NCI-H2196 (cell line): ENCODE measurements at regions not wholly inside any gene's neighbourhood (a gene's known extent, or its start where the extent isn't known, plus 50 kb on each side); places are given as distances from the start of the nearest gene placed in this dataset.

Experiments
- DNase-seq: peaks from one replicate; lab custom pipeline; 2025; ENCODE audit not compliant: unreplicated experiment; lab: John Stamatoyannopoulos, UW

DNA sequence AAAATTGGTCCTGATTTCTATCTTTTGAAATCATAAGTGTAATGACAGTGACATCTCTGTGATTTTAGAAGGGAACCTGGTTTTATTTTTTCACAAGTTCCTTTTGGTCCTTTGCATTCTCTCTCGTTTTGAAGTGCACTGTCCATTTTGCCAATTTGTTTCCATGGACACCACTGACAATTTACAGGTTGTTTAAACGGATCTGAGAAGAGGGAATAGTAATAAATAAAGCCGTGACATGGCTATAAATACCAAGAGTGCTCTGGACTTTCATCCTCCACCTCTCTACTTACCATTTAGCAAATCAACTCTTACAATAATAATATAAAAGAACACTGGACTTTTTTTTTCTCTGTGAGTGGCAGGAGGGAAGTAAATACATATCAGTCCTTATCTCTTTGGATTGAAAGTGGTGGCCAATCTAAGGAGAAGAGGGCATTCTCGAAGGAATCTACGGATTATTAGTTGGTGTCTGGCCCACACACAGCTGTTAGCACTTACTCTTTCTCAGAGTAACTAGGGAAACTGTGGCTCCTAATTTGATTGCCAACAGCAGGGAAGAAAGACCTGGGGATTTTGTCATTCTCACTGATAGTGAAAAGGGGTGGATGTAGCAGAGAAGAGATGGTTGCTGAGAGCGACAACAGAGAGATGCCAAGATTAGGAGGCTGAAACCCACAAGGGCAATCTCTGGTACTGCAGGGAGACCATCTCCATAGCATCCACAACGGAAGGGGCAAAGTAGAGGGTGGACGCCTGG, 108.7 kb upstream of the FSHR start:
- no peak for DNase-seq

DNA sequence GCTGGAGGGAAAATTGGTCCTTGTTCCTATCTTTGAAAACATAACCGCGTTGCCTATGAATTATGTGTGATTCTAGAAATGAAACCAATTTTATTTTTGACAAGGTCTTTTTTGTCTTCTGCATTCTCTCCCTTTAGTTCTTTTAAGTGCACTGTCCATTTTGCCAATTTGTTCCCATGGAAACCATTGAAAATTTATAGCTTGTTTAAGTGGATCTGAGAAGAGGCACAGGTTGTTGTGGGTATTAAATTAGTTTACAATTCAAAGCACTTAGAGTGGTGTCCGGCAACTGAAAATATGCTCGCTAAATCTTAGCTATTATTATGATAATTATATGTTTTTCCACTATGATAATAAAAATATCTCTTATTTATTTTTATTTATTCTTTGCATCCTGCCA, 107.5 kb upstream of the FSHR start:
- no peak for DNase-seq

DNA sequence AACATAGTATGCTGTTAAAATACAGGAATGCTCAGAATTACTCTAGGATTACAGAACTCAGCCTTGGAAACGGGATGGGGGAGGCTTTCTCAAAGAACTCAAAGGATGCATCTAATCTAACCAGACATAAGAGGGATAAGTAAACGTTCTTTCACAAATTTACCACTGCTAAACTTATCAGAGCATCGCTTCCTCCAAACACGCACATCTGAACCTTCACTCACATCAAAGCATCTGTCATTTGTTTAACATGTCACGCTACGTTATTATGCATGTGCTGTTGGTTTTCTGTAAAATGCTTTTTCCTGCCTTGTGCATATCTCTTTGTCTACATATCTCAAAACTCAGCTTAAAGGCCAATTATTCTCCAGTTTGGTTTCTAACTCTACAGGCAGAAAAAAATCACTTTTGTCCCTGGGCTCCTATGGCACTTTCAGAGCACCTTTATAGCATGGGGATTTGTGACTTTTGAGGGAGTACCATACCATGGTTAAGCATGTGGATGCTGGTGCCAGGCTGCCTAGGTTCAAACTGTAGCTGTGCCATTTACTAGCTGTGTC, 106.7 kb upstream of the FSHR start:
- no peak for DNase-seq

DNA sequence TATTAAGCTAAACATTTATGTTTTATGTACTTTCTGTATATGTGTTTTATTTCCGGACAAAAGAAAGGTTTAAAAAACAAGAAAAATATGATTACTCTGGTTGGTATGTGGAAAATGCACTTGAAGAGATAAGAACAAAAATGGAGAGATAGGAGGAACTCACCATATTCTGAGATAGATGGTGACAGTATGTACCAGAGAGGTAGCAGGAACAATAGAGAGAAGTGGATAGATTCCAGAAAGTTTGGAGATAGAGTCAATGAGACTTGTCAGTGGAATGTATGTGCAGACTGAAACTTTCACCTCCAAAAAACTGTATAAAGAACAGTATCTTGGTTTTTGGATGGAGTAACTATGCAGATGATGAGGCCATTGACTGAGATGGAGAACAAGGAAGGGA, 105.6 kb upstream of the FSHR start:
- DNase-seq = no peak

DNA sequence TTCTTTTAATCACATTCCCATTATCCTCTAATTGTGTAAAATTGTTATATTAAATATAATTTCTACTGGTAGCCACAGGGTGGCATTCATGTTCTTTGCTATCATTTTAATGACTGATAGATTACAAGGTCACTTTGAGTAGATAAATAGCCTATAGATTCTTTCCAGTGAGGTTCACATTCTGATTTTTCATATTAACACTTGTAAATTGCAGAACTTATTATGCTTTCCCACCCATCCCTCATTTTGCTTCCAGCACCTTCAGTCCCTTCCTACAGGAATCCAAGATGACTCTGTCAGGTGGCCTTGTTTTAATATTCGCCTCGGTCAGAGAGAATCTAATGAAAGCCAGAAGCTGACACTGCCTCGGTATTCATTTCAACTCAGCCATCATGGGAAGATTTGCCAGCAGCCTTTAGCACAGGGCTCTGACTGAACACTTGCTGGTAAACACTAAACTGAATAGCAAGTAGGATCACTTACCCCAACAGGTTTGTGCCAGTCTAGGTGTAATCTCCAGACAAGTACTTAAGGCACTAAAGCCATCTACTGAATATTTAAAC, 101.2 kb upstream of the FSHR start:
- peak; percentile 63 for DNase-seq

DNA sequence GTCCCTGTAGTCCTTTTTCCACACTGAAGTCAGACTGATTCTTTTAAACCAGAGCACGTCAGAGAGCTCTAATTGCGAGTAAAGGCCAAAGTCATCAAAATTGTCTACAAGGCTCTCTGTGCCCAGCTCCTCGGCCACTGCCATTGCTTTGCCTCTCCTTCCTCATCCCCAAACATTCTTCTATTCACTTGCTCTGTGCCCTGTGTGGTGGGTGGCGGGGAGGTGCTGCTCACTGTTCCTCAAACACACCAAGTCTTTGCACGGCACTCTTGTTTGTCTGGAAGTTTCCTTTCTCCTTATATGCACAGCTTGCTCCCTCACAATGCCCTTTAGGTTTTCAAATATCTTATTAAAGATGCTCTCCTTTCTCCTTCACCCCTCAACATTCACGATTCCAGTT, 100.1 kb upstream of the FSHR start:
- no peak for DNase-seq

DNA sequence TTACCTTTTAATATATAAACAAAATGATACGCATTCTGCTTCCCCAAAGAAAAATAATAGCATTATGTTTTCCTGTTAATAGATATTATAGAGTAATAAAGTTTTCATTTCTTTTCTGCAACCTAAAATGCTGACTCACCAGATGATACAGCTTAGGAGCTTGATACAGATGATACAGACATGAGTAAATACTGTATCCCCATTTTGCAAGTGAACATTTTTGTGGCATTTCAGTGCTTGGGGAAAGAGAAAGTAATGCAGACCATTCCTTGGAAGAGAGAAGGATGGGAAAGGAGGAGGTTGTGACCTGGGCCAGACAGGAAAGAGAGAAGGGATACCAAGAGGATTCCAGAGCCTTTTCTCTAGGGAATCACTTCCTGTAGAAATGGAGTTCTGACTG, 97.5 kb upstream of the FSHR start:
- no peak for DNase-seq

DNA sequence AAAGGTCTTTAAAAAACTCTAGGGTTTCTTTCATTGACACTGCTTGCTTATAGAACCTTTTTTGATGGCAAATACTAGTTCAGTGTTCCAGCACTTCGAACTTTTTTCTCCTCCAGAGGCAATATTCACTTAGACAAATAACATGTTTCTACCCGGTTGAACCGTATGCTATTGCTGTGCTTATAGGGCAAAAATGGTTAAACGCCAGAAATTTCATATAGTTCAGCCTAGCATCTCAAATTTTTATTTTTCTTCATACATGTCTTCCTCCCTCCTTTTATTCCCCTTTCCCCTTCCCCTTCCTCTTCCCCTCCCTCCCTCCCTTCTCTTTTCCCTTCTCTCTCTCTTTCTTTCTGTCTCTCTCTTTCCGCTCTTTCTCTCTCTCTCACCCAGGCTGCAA, 96.9 kb upstream of the FSHR start:
- DNase-seq = no peak

DNA sequence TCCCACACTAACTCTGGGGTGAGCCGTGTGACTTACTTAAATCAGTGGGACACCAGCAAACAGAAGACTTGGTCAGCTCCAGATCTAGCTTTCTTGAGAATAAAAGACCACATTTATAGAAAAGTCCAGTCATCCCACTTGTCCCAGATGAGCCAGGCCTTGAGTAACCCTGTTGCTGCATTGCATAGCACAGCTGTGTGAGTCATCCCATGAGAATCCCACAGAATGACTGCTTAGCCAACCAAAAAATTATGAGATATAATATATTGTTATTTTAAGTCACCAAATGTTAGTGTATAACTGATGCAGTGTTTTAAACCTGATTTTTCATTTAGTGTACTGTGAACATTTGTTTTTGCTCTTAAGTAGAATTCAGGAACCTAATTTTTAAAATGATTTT, 94.2 kb upstream of the FSHR start:
- no peak for DNase-seq

DNA sequence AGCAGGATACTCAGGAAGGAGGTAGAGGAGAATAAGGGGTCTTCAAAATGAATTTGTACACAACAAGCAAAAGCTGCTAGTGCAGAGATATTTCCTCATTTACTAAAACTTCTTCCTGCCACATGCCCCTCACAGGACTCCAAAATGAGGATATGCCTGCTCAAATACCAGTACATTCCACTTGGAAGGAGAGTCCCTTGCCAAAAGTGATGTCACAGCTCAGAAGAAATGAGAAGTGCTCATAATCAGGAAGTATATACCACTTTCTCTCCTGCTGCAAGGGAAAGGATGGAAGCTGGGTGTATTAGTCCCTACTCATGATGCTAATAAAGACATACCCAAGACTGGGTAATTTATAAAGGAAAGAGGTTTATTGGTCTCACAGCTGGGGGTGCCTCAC, 87.7 kb upstream of the FSHR start:
- DNase-seq = no peak

DNA sequence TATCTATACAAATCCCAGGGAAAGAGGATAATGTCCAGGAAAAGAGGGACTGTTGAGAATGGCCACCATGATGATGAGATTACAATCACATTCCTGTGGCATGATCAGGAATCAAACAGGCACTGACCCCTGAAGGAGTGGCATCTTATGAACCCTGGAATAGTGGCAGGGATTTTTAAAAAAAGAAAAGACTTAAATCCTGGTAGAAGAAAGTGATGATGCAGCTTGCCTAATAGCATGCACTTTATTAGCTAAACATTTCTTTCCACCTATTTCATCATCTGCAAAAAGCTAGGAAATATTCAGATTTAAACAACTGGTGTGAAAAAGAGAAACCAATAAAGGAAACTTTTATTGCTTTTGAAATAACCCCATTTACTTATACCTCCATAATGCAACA, 87.2 kb upstream of the FSHR start:
- no peak for DNase-seq

DNA sequence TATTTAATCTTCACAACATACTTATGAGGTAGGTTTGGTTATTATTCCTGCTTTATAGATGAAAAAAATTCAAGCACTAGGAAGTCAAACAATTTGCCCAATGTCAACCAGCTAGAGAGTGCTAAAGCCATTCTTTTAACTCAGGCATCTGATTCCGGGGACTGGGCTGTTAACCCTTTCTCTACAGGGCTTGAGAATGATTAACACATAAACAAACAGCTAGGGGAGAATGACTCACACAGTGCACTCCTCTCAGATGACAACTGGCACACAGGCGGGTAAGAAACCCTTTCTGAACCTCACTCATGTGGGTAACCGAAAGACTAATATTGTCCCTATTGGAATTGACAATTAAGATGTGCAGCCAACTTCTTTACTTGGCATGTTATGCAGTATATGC, 86.3 kb upstream of the FSHR start:
- DNase-seq = no peak

DNA sequence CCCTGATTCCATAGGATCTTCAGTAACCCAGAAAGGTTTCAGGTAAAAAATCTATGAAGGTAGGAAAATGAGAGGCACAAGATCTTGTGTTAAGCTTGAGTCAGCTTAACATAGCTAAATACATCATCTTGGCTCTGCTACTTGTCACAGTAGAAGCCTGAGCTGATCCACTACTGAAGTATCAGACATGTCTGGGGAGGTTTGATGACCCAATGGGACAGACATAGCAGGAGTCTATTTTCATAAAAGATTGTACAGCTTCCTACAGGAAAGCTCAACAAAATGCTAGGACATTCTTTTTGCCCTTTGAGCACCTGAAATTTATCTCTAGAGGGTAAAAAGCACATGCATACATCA, 84.3 kb upstream of the FSHR start:
- DNase-seq = no peak

DNA sequence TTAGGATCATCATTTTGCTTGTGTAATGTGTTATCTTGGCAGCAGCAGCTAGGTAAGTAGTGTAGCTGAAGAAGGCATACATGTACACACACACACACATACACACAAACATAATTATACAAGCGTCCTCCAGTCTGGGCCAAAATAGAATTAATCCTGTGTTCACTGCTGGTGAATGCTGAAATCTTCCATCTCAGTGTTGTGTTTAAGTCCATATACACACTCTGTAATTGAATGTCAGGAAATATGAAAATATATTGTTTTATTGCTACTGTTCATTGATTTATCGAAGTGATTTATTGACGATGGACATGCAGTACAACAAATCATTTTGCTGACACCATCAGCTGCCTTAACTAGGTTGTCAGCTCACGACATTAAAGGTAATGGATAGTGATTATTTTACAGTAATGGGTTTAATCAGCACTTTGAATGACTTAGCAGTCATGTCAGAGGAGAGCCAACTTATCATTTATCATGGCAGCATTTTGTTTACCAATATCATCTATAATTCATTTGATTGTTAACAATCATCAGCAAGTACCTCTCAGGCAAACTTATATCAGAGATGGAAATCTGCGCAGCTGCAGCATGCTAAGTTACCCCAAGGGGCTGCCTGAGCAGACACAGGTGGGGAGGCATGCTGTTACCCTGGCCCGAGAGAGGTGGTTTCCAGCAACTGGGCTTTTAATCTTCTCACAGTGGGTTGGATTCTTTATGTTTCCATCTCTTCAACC, 83.7 kb upstream of the FSHR start:
- DNase-seq = no peak

DNA sequence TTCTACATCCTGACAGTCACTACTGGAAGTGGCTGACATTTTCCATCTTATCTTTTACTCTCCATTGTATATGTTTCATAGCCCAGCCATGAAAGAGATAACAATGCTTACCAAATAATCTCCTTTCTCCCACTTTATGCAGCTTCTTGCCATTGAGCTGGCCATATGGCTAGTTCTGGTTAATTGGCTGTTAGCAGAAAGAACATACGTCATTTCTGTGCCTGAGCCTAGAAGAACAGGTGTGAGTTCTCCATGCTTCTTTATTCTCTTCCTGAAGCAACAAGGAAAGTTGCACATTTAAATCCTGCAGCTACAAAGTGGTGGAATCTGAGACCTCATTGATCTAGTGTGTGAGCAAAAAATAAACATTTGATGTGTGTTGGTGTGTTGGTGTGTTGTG, 82.0 kb upstream of the FSHR start:
- DNase-seq = no peak

DNA sequence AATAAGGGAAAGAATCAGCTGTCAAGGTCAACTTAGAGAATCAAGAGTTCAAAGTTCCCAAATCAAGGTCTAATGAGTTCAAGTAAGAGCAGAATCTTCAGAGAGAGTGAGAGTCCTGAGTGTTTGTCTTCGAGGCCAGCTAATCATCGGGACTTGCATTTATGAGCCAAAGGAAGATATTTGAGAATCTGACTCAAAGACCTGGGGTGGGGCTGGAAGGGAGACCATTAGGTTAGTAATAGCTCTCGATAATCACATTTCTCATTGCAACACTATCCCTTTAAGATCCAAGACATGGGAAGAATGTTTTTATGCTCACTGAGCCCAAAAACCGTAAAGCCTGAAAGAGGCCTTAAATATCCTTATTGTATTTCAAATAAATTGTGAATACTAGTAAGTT, 72.0 kb upstream of the FSHR start:
- DNase-seq = no peak

DNA sequence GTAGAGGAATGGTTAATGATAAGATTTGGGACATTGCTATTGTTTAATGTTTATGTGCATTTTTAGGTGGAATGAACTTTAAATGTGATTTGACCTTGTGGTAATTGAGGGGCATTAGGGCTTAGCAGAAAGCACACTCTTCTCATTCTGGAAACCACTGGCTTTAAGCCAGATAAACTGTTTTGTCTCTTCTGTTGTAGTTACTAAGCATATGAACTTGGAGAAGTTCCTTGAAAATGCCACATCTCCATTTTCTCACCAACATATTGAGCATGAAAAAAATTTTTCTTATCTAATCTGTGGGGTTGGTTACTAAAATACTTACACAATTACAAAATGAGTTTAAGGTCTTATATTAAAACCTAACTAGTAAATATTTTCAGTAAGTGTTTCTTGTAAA, 70.8 kb upstream of the FSHR start:
- DNase-seq = peak; percentile 35

DNA sequence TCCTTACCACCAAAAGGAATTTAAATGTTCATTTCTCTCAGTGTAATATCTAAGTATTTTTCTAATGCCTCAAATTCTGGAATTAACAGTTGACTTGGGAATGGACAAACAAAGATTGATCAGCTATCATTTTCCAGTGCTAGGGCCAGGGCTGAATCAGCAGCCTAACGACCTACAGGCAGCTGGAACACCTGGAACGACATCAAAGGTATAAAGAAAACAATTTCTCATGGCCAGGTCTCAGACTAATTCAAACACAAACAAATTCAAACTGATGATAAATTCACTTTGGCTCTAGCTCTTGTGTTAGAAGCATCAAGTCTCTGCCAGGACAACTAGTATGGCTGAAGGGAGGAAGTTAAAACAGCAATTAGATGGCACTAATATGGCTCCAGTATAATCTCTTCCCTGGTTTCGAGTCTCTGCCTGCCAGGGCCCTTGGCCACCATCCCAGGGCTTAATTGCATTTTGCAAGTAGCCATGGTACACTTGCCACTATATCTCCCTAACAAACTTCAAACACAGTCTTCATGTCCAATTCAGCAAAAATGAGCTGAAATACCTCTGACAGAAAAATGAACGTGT, 70.2 kb upstream of the FSHR start:
- DNase-seq = peak; percentile 46

DNA sequence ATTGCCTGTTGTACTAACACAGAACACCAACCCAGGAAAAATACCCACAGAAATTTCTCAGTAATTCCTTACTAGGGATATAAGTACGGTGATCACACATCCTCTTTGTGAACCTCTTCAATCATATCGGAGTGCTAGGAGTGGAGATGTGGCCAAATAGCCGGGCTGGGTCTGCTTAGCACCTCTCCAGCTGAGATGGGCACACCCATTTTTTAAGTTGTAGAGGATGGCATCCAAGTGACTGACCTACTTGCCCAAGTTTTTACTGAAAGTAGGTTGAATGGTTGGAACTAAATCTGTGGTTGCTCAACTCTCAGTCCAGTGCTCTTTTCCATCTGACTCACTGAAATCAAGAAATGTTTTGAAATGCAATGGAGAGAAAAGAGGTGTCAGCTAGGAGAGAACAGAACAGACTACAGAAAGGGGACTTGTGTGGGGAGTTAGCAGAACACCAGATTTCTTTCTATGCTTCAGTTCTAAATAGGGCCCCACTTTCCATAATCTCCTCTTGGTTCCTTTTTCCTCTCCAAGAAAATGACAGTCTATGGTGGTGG, 68.7 kb upstream of the FSHR start:
- no peak for DNase-seq

DNA sequence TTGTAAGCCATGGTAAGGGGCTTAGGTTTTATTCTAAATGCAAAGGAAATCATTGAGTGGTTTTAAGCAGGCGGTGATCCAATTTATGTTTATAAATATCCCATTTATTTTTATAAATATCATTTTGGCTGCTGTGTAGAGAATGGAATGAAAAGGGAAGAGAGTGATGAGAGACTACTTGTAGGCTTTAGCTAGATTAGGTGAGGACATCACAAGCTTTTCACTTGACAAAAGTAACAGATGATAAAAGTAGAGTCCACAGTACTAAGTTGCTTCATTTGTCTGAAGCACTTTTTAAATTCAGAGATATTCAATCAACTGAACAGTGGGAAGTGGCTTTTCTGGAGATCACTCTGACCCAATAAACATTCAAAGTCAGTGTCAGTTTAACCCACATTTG, 65.4 kb upstream of the FSHR start:
- no peak for DNase-seq

DNA sequence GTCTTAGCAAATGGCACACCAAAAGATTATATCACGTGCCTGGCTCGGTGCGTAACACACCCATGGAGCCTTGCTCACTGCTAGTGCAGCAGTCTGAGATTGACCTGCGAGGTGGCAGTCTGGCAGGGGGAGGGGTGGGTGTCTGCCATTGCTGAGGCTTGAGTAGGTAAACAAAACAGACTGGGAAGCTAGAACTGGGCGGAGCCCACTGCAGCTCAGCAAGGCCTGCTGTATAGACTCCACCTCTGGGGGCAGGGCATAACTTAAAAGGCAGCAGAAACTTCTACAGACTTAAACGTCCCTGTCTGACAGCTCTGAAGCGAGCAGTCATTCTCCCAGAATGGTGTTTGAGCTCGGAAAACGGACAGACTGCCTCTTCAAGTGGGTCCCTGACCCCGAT, 55.9 kb upstream of the FSHR start:
- no peak for DNase-seq

DNA sequence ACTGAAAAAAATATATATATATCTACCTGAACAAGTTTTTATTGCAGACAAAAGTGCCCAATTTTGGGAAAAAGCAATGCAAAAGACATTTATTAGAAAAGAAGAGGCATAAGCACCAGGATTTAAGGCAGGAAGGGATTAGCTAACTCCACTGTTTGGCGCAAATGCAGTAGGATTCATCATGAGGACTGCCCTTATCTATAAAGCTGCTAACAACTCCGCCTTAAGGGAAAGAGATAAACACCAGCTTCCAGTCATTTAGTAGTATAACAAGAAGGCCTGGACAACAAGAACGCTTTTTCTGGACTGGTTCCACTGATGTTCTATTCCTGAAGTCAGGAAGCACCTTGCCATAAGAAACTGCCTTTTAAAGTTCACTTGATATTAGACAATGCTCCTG, 52.9 kb upstream of the FSHR start:
- no peak for DNase-seq
